ENCODE measurements at regions not wholly inside any gene's neighbourhood (a gene's known extent, or its start where the extent isn't known, plus 50 kb on each side); places are given as distances from the start of the nearest gene placed in this dataset.

DNA sequence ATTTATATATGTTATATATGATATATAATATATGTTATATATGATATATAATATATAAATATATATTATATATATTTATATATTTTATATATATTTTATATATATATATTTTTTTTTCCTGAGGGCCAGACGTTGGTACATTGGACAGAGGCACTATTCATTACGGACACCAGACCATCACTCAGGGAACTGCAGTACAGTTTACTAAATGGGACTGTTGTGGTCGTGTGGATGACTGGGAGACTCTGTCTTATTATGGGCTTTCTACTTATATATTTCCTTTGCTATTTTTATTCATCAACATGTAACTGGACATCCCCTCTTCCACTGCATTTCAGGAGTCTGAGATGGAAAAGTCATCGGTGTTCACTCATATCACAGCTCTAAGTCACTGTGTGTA, 87.1 kb upstream of the PRKCQ start:
- DNase-seq (ENCODE audit: low spot score): no peak
- H3K27ac Mint-ChIP-seq: no peak overlapping the region
- peaks cover 39% of the 10 kb centered on the region for H3K4me1 Mint-ChIP-seq (ENCODE audit: low read depth)
- peaks cover 12% of the 10 kb centered on the region for H3K27me3 Mint-ChIP-seq (ENCODE audit: low read depth)
- H3K36me3 Mint-ChIP-seq (ENCODE audit: low read depth): peaks cover 5% of the 10 kb centered on the region
- no peaks in the 10 kb centered on the region for H3K9me3 Mint-ChIP-seq
- no peak overlapping the region for H3K4me3 Mint-ChIP-seq

DNA sequence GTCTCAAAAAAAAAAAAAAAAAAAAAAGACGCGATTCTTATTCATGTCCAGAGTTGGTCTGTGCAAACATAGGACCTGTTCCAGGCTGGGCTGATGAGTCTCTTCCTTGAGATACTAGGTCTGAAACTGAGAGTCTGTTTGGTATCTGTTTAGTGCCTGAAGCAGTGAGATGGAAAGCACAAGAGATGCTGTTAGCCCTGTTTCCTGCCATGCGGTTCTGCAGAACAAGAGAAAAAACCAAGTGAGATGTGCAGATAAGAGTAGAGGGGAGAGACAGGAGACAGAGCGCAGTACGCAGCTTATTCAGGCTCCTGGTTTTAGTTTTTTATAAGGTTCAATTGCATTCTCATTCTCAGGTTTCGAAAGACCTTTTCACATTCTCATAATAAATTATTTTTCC, 85.8 kb upstream of the PRKCQ start:
- peak overlapping the region; percentile 50 for H3K27ac Mint-ChIP-seq
- peaks cover 11% of the 10 kb centered on the region for H3K27me3 Mint-ChIP-seq (ENCODE audit: low read depth)
- no peaks in the 10 kb centered on the region for H3K9me3 Mint-ChIP-seq
- DNase-seq (ENCODE audit: low spot score): peak; percentile 80
- H3K36me3 Mint-ChIP-seq (ENCODE audit: low read depth): peaks cover 5% of the 10 kb centered on the region
- H3K4me1 Mint-ChIP-seq (ENCODE audit: low read depth): peaks cover 43% of the 10 kb centered on the region
- peak overlapping the region; percentile 54 for H3K4me3 Mint-ChIP-seq

DNA sequence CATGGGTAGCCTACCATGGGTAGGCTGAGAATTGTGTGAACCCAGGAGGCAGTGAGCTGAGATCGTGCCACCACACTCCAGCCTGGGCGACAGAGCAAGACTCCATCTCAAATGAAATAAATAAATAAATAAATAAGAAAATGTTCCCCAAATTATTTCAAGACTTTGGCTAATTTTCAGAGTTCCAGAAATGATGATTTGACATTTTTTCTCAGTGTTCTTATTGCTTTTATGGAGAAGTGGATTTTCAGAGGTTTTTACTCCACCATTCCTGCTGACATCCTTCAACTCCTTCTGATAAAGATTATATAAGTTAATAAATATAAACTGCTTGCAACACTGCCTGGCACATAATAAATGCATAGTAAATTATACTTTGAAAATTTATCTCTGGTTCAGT, 80.4 kb upstream of the PRKCQ start:
- Mint-ChIP-seq H3K4me1 (ENCODE audit: low read depth) (peaks cover 34% of the 10 kb centered on the region), H3K27ac (no peak overlapping the region), H3K36me3 (ENCODE audit: low read depth) (peaks cover 5% of the 10 kb centered on the region), H3K27me3 (ENCODE audit: low read depth) (no peaks in the 10 kb centered on the region), H3K9me3 (no peaks in the 10 kb centered on the region), H3K4me3 (no peak overlapping the region)
- no peak for DNase-seq (ENCODE audit: low spot score)

DNA sequence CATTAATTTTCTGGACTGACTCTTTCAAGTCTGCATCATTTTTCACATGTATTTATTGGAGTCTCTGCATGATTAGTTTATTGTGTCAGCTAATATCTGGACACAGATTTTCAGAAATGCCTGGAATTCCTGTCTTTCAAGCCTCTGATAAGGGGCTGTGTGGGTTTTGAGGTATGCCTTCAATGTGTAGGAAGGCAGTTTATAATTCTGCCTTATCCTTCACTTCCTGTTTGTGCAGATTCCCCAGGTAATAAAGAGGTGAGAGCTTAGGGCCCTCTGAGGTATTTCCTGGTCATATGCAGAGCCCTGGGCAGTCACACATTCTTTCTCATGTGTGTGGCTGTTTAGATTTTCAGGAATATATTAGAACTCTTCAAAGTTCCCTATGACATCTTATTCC, 79.4 kb upstream of the PRKCQ start:
- H3K36me3 Mint-ChIP-seq (ENCODE audit: low read depth): peaks cover 5% of the 10 kb centered on the region
- peaks cover 34% of the 10 kb centered on the region for H3K4me1 Mint-ChIP-seq (ENCODE audit: low read depth)
- no peak for DNase-seq (ENCODE audit: low spot score)
- no peaks in the 10 kb centered on the region for H3K27me3 Mint-ChIP-seq (ENCODE audit: low read depth)
- H3K9me3 Mint-ChIP-seq: no peaks in the 10 kb centered on the region
- no peak overlapping the region for H3K27ac Mint-ChIP-seq
- H3K4me3 Mint-ChIP-seq: no peak overlapping the region

DNA sequence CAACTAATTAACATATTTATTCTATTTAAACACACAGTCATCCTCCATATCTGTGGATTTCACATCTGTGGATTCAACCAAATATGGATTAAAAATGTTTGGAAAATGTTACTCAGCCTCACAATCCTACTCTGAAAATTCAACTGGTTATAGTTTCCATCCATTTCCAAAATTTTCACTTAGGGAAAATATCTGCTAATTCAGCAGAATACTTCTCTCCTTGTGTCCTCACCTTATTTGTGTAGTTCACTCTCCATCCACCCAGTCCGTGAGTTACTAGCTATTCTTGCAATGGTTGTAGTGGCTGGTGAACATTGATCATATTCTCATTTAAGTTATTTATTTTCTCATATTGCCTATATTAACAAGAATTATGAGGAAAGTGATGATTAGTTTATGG, 77.6 kb upstream of the PRKCQ start:
- no peak overlapping the region for H3K4me3 Mint-ChIP-seq
- H3K36me3 Mint-ChIP-seq (ENCODE audit: low read depth): peaks cover 2% of the 10 kb centered on the region
- H3K27me3 Mint-ChIP-seq (ENCODE audit: low read depth): no peaks in the 10 kb centered on the region
- H3K27ac Mint-ChIP-seq: no peak overlapping the region
- no peak for DNase-seq (ENCODE audit: low spot score)
- peaks cover 40% of the 10 kb centered on the region for H3K4me1 Mint-ChIP-seq (ENCODE audit: low read depth)
- no peaks in the 10 kb centered on the region for H3K9me3 Mint-ChIP-seq

DNA sequence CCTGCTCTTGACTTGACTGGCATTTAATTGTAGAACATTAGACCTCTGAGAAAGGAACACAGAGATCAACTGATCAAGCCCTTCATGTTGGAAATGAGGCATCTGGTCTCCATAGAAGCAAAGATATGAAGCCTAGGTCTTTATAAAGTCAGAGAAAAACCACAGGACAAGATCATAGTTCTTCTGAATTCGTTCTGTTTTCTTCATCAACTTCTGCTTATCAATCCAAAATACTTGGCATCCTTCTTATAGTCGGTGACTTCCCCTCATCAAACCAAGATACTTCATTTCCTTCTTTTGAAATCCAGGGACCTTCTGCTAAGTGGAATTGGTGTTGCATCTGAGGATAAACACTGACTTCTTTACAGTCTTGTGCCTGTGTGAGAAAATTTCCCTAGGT, 77.1 kb upstream of the PRKCQ start:
- H3K4me1 Mint-ChIP-seq (ENCODE audit: low read depth): peaks cover 39% of the 10 kb centered on the region
- no peaks in the 10 kb centered on the region for H3K9me3 Mint-ChIP-seq
- H3K27ac Mint-ChIP-seq: no peak overlapping the region
- no peaks in the 10 kb centered on the region for H3K27me3 Mint-ChIP-seq (ENCODE audit: low read depth)
- no peak for DNase-seq (ENCODE audit: low spot score)
- no peak overlapping the region for H3K4me3 Mint-ChIP-seq
- no peaks in the 10 kb centered on the region for H3K36me3 Mint-ChIP-seq (ENCODE audit: low read depth)

DNA sequence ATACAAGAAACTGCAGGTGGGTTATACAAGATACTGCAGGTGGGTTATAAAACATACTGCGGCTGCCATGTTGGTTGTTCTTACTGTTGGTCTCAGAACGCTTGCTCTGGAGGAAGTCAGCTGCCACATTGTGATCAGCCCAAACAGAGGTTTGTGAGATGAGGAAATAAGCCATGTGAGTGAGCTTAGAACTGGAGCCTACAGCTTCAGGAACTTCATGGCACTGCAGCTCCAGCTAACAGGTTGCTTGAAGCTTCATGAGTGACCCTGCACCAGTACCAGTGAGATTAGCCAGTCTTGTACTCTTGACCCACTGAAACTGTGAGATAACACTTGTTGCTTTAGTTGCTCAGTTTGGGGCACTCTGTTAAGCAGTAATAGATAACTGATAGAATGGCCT, 74.5 kb upstream of the PRKCQ start:
- Mint-ChIP-seq H3K27me3 (ENCODE audit: low read depth) (no peaks in the 10 kb centered on the region), H3K27ac (no peak overlapping the region), H3K9me3 (no peaks in the 10 kb centered on the region), H3K4me3 (no peak overlapping the region), H3K36me3 (ENCODE audit: low read depth) (no peaks in the 10 kb centered on the region), H3K4me1 (ENCODE audit: low read depth) (peaks cover 36% of the 10 kb centered on the region)
- DNase-seq (ENCODE audit: low spot score): no peak

DNA sequence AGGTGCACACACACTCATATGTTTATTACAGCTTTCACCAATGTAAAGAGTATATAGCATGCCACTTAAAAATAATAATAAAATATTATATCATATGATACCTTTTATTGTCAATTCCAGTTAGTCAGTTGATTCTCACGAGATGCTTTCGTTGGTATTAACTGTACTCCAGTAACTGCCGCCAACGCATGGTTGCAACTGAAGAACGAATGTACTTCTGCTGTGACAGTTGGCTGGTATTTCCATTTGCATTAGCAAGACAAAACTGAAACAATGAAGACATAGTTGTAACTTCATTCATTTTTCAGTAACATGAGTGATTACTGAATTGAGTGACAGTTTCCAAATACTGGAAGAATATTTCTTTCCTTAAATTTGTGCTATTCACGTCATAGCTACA, 70.5 kb upstream of the PRKCQ start:
- no peak overlapping the region for H3K27ac Mint-ChIP-seq
- H3K27me3 Mint-ChIP-seq (ENCODE audit: low read depth): no peaks in the 10 kb centered on the region
- no peak for DNase-seq (ENCODE audit: low spot score)
- H3K4me1 Mint-ChIP-seq (ENCODE audit: low read depth): peaks cover 32% of the 10 kb centered on the region
- no peaks in the 10 kb centered on the region for H3K9me3 Mint-ChIP-seq
- H3K36me3 Mint-ChIP-seq (ENCODE audit: low read depth): no peaks in the 10 kb centered on the region
- H3K4me3 Mint-ChIP-seq: no peak overlapping the region

DNA sequence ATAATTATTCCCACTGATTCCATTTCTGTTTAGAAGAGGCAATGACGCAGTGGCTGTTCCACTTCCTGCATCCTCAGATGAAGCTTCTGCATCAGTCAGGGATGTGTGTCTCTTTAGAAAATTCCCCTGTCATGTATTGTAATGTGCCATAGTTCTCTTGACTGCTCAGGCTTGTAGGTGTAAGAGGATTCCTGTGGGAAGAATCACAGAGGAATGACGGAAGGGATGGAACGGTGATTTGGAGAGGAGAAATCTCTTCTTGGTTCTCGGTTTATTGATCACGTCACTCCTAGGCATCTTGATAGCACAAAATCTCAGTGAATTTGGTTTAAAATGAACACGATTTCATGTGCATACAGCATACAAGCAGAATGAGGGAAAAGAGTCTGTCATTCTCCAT, 69.8 kb upstream of the PRKCQ start:
- no peak overlapping the region for H3K27ac Mint-ChIP-seq
- H3K9me3 Mint-ChIP-seq: no peaks in the 10 kb centered on the region
- H3K27me3 Mint-ChIP-seq (ENCODE audit: low read depth): no peaks in the 10 kb centered on the region
- no peaks in the 10 kb centered on the region for H3K36me3 Mint-ChIP-seq (ENCODE audit: low read depth)
- peaks cover 36% of the 10 kb centered on the region for H3K4me1 Mint-ChIP-seq (ENCODE audit: low read depth)
- no peak overlapping the region for H3K4me3 Mint-ChIP-seq
- DNase-seq (ENCODE audit: low spot score): no peak

DNA sequence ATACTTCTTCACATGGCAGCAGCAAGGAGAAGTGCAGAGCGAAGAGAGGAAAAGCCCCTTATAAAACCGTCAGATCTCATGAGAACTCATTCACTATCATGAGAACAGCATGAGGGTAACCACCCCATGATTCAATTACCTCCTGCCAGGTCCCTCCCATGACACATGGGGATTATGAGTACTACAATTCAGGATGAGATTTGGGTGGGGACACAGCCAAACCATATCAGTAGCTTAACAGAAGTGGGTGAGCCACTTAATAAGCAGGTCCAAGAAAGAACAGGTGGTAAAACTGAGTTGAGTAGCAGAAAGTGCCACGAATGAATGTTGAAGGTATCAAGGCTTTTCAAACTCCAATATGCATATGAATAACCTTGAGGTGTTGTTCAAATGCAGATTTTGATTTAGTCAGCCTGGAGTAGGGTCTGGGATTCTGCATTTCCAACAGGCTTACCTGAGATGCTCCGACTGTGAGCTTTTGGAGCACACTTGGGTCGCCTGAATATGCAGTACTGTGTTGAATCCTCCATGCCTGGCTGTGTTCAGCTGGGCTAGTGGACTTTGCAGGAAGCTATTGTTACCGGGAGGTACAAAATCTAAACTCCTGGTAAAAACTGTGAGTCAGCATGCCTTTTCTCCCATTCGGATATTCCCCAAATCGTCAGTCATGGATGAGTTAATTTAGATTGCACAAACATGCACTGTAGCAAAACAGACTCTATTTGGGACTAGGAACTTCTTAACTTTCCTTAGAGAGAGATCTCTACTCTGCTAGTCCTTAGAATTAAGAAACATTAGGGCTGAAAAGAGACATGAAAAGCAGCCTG, 69.0 kb upstream of the PRKCQ start:
- Mint-ChIP-seq H3K36me3 (ENCODE audit: low read depth) (no peaks in the 10 kb centered on the region), H3K9me3 (no peaks in the 10 kb centered on the region), H3K27ac (no peak overlapping the region), H3K27me3 (ENCODE audit: low read depth) (no peaks in the 10 kb centered on the region), H3K4me1 (ENCODE audit: low read depth) (peaks cover 37% of the 10 kb centered on the region), H3K4me3 (no peak overlapping the region)
- DNase-seq (ENCODE audit: low spot score): no peak

DNA sequence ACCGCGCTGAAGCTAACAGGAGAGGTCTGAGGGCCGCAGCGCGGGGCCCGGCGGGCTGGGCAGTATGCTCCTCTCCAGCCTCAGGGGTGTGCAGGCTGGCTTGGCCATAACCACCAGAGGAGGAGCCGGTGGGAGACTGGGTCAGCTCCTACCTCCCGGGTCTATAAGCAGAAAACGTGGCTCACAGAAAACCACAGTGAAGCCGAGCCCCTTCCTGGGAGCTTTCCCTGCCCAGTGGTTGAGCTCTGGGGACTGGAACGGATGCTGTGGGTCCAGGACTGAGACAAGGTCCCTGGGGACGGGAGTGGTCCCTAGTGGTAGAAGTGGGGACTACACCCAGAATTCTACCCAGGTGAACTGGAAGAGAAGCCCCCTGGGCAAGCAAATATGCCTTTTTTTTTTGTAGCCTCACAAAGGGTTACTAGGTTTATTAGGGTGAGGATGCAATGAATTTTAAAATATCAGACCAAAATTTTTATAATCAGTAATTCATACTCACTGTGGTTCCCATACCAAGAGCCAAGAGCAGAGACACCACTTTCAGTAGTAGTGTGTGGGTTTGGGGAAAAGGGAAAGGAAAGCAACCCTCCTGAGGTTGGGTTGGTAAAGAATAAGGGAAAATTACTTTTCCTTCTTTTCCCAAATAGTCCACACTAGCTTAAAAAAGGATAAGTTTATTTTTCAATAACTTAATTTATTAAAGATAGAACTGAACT, 67.9 kb upstream of the PRKCQ start:
- Mint-ChIP-seq H3K4me3 (no peak overlapping the region), H3K36me3 (ENCODE audit: low read depth) (peaks cover 1% of the 10 kb centered on the region), H3K4me1 (ENCODE audit: low read depth) (peaks cover 35% of the 10 kb centered on the region), H3K9me3 (no peaks in the 10 kb centered on the region), H3K27me3 (ENCODE audit: low read depth) (no peaks in the 10 kb centered on the region), H3K27ac (no peak overlapping the region)
- DNase-seq (ENCODE audit: low spot score): peak; percentile 42

DNA sequence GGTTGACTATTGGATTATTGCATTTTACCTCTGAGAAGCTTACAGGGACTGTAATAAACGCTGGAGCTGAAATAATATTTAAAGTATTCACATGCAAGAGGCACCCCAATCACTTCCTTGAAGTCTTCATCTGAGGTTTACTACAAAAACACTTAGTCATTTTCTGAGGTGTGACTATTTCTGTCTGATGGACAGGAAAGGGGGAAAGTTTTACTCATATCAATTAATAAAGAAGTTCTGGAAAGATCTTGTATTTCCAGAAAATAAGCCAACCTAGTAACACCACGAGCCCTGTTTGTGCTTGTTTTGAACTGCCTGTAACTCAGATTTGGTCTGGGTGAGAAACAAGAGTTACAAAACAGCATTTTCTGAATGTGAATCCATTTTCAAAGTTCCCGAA, 63.9 kb upstream of the PRKCQ start:
- H3K4me3 Mint-ChIP-seq: peak overlapping the region; percentile 9
- peaks cover 41% of the 10 kb centered on the region for H3K4me1 Mint-ChIP-seq (ENCODE audit: low read depth)
- peaks cover 3% of the 10 kb centered on the region for H3K36me3 Mint-ChIP-seq (ENCODE audit: low read depth)
- DNase-seq (ENCODE audit: low spot score): no peak
- peak overlapping the region; percentile 64 for H3K27ac Mint-ChIP-seq
- no peaks in the 10 kb centered on the region for H3K27me3 Mint-ChIP-seq (ENCODE audit: low read depth)
- H3K9me3 Mint-ChIP-seq: no peaks in the 10 kb centered on the region

DNA sequence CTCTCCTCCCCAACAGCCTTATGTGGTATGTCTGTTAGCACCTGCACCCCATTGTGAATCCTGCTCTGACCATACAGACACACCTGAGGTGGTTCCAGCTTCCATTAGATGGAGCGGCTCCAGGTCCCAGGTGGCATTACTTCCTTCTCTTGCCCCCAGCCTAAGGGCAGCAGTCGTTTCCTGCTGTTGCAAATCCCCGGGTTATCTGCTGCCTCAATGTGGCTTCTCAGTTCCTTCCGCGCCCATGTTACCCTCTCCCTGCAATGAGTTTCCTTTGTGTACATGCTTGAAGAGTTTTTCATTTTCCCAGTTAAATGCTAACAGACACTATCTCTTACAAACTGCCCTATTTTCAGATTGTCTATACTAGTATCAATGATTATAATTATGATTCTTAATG, 62.8 kb upstream of the PRKCQ start:
- Mint-ChIP-seq H3K27ac (peak overlapping the region; percentile 48), H3K27me3 (ENCODE audit: low read depth) (no peaks in the 10 kb centered on the region), H3K9me3 (no peaks in the 10 kb centered on the region), H3K36me3 (ENCODE audit: low read depth) (peaks cover 3% of the 10 kb centered on the region), H3K4me3 (peak overlapping the region; percentile 28), H3K4me1 (ENCODE audit: low read depth) (peaks cover 38% of the 10 kb centered on the region)
- DNase-seq (ENCODE audit: low spot score): no peak

DNA sequence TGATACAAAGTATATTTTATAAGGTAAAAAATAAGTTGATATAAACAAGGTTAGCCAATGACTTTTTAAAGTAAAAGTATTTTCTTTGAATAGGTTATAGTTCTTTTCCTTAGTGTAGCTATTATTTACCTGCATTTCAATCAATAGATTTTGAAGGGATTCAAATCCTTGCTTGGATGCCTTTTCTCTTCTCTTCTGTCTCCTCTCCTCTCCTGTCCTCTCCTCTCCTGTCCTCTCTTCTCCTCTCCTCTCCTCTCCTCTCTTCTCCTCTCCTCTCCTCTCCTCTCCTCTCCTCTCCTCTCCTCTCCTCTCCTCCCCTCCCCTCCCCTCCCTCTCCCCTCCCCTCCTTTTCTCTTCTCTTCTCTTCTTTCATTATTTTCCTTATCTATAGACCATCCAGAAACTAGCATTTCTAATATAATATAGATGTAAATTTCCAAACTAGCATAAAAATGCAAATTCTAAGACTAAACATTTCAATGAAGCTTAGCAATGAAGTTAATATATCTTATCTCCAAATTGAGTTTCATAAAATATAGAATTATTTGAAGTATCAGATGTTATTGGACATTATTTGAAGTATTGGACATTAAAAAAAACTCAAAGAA, 60.5 kb upstream of the PRKCQ start:
- Mint-ChIP-seq H3K4me3 (no peak overlapping the region), H3K4me1 (ENCODE audit: low read depth) (peaks cover 42% of the 10 kb centered on the region), H3K36me3 (ENCODE audit: low read depth) (peaks cover 3% of the 10 kb centered on the region), H3K27ac (no peak overlapping the region), H3K27me3 (ENCODE audit: low read depth) (no peaks in the 10 kb centered on the region), H3K9me3 (no peaks in the 10 kb centered on the region)
- no peak for DNase-seq (ENCODE audit: low spot score)

Measured in T-helper 2 cell treated with Interferon-gamma antibody and Interleukin-4, amounts not matched to agents 5 μg/mL and 100 μg/mL, for 36 hours (primary cell).